MM.1S (cell line): ENCODE measurements at regions not wholly inside any gene's neighbourhood (a gene's known extent, or its start where the extent isn't known, plus 50 kb on each side); places are given as distances from the start of the nearest gene placed in this dataset.

Experiments used
- EZH2 ChIP-seq: fragments of 300-600 bp; sonication (generic); optimal IDR thresholded peaks from 2 replicates; pipeline ENCODE3; 2017; ENCODE audit warnings: low read depth, mild to moderate bottlenecking, antibody characterized with exemption, low read length, mixed read lengths
- EZH2phosphoT487 ChIP-seq: fragments of 300-600 bp; sonication (generic); IDR thresholded peaks from 2 replicates; pipeline ENCODE4 v1.6.1; 2018; ENCODE audit warnings: antibody characterized with exemption, low read length
- TF ChIP-seq, protein P1 (sequence below): fragments of 300-600 bp; sonication (generic); IDR thresholded peaks from 2 replicates; pipeline ENCODE4 v1.5.1; 2016; ENCODE audit warnings: antibody characterized with exemption, low read length, mixed read lengths

DNA sequence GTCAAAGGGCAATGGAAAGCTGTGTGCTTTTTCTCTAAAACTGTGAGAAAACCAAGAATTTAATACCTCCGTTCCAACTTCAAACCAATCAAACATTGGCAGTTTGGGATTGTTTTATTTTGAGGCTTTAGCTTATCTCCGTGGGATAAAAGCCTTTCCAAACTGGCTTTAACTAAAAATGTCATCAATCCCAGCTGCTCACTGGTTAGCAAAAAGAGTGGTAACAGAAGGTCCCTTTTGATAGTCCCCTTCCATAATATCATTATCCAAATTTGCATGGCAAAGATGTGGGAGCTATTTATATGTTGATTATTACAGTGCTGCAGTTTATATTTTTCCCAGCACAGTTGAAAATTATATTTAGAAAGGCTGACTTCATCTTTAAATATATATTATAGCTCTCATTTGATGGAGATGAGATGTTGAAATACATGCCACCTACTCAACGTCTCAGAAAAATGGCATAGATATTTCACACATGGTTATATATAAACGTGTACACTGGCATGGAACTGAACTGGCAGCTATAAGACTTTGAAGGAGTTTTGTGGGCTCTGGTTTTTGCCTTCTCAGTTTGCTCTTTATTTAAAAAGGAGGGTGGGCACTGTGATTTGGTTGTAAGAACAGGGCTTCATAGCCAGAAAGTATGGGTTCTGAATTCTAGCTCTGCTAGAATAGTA, 707.1 kb upstream of the SLIT2 start:
- TF ChIP-seq, protein P1, sequence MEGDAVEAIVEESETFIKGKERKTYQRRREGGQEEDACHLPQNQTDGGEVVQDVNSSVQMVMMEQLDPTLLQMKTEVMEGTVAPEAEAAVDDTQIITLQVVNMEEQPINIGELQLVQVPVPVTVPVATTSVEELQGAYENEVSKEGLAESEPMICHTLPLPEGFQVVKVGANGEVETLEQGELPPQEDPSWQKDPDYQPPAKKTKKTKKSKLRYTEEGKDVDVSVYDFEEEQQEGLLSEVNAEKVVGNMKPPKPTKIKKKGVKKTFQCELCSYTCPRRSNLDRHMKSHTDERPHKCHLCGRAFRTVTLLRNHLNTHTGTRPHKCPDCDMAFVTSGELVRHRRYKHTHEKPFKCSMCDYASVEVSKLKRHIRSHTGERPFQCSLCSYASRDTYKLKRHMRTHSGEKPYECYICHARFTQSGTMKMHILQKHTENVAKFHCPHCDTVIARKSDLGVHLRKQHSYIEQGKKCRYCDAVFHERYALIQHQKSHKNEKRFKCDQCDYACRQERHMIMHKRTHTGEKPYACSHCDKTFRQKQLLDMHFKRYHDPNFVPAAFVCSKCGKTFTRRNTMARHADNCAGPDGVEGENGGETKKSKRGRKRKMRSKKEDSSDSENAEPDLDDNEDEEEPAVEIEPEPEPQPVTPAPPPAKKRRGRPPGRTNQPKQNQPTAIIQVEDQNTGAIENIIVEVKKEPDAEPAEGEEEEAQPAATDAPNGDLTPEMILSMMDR: no peak
- TF ChIP-seq EZH2phosphoT487: no peak
- no peak for TF ChIP-seq EZH2
